ENCODE measurements at regions not wholly inside any gene's neighbourhood (a gene's known extent, or its start where the extent isn't known, plus 50 kb on each side); places are given as distances from the start of the nearest gene placed in this dataset.

DNA sequence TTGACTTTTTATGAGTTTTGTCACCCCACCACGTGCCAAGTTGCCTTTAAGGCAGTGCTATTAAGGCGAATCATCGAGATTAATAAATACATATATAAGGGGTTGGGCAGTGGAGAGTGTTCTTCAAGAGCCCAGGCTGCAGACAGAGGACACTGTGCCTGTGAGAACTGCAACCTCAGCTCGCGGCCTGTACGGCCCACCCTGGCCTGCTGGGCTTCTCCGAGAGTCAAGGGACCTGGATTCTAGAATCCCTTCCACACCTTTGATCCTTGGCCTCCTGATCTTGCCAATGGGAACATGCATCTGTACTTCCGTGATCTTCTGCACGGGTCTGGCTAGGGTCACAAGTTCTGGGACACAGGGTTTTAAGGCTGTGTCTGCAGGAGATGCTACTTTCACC is 54.5 kb downstream of the IRX5 start:
- ATAC-seq (no peak), DNase-seq (no peak)
- H3K4me3 ChIP-seq (ENCODE audit: low read length) = no peak overlapping the region
- Mint-ChIP-seq H3K27me3 (ENCODE audit: low read depth in 2 of 2) (no peaks in the 10 kb centered on the region), H3K4me3 (no peak overlapping the region), H3K9me3 (no peaks in the 10 kb centered on the region), H3K36me3 (no peaks in the 10 kb centered on the region), H3K4me1 (no peaks in the 10 kb centered on the region), H3K27ac (no peak overlapping the region)
- intact Hi-C loops (cut with micrococcal nuclease) = no loop called here
- TF ChIP-seq, protein P1, sequence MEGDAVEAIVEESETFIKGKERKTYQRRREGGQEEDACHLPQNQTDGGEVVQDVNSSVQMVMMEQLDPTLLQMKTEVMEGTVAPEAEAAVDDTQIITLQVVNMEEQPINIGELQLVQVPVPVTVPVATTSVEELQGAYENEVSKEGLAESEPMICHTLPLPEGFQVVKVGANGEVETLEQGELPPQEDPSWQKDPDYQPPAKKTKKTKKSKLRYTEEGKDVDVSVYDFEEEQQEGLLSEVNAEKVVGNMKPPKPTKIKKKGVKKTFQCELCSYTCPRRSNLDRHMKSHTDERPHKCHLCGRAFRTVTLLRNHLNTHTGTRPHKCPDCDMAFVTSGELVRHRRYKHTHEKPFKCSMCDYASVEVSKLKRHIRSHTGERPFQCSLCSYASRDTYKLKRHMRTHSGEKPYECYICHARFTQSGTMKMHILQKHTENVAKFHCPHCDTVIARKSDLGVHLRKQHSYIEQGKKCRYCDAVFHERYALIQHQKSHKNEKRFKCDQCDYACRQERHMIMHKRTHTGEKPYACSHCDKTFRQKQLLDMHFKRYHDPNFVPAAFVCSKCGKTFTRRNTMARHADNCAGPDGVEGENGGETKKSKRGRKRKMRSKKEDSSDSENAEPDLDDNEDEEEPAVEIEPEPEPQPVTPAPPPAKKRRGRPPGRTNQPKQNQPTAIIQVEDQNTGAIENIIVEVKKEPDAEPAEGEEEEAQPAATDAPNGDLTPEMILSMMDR (IDR thresholded peaks at IDR 0.05) = no peak
- no peaks in the 10 kb centered on the region for H3K4me1 ChIP-seq (ENCODE audit: control insufficient read depth, insufficient read depth, low read length)
- no peaks in the 10 kb centered on the region for H3K9me3 ChIP-seq (ENCODE audit: control insufficient read depth, insufficient read depth, low read length)
- no peak overlapping the region for H3K27ac ChIP-seq (ENCODE audit: low read length)
- WGBS (ENCODE audit: insufficient coverage) = 88% methylated on average over 9 of the region's 9 CpGs
- no peaks in the 10 kb centered on the region for H3K27me3 ChIP-seq (ENCODE audit: control insufficient read depth, insufficient read depth, low read length)
- no peaks in the 10 kb centered on the region for H3K36me3 ChIP-seq (ENCODE audit: control insufficient read depth, insufficient read depth, low read length)

DNA sequence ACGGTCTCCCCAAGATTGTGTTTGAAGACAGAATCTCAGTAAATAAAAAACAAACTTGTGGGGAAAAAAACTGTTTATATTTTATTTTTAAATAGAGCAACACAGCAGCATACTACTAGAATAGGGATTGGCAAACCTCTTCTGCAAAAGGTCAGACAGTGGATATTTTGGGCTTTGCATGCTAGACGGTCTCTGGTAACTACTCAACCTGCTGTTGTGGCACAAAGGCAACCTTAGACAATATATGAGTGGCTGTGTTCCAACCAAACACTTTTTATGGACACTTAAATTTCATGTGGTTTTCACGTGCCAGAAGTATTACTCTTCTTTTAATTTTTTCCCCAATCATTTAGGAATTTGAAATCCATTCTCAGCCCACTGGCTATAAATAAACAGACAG is 55.0 kb downstream of the IRX5 start:
- Histone ChIP-seq H3K4me1 (ENCODE audit: control insufficient read depth, insufficient read depth, low read length) (no peaks in the 10 kb centered on the region), H3K27me3 (ENCODE audit: control insufficient read depth, insufficient read depth, low read length) (no peaks in the 10 kb centered on the region), H3K9me3 (ENCODE audit: control insufficient read depth, insufficient read depth, low read length) (no peaks in the 10 kb centered on the region), H3K36me3 (ENCODE audit: control insufficient read depth, insufficient read depth, low read length) (no peaks in the 10 kb centered on the region), H3K27ac (ENCODE audit: low read length) (no peak overlapping the region), H3K4me3 (ENCODE audit: low read length) (no peak overlapping the region)
- DNase-seq (no peak), ATAC-seq (no peak)
- intact Hi-C loops (cut with micrococcal nuclease) = no loop called here
- TF ChIP-seq, protein P1 (IDR thresholded peaks at IDR 0.05) = no peak
- no peaks in the 10 kb centered on the region for H3K4me1 Mint-ChIP-seq
- H3K4me3 Mint-ChIP-seq = no peak overlapping the region
- no peak overlapping the region for H3K27ac Mint-ChIP-seq
- no peaks in the 10 kb centered on the region for H3K36me3 Mint-ChIP-seq
- H3K9me3 Mint-ChIP-seq = no peaks in the 10 kb centered on the region
- no peaks in the 10 kb centered on the region for H3K27me3 Mint-ChIP-seq (ENCODE audit: low read depth in 2 of 2)
- WGBS (ENCODE audit: insufficient coverage) = 80% methylated on average over 3 of the region's 3 CpGs

DNA sequence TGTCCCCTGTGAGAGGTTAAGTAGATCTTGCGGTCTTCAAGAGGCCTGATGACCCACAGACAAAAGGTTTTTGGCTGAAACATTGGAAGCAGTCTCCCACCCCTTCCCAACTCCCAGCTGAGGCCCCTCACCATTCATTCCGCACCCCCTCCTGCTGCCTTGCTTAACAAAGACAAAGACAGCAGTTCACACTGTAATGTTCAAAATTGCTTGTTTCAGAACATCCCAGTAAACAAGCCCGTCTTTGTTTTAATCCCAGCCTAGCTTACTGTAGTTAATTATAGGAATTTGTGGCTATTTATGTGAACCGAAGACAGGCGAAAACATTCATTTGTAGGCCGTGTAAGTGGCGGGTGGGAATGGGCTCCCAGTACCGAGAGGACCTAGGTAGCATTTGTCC is 55.7 kb downstream of the IRX5 start:
- ATAC-seq (no peak), DNase-seq (no peak)
- Mint-ChIP-seq H3K4me3 (no peak overlapping the region), H3K27ac (no peak overlapping the region), H3K36me3 (no peaks in the 10 kb centered on the region), H3K27me3 (ENCODE audit: low read depth in 2 of 2) (no peaks in the 10 kb centered on the region), H3K9me3 (no peaks in the 10 kb centered on the region), H3K4me1 (no peaks in the 10 kb centered on the region)
- intact Hi-C loops (cut with micrococcal nuclease) = no loop called here
- TF ChIP-seq, protein P1 (IDR thresholded peaks at IDR 0.05) = no peak
- H3K27ac ChIP-seq (ENCODE audit: low read length) = no peak overlapping the region
- no peak overlapping the region for H3K4me3 ChIP-seq (ENCODE audit: low read length)
- H3K27me3 ChIP-seq (ENCODE audit: control insufficient read depth, insufficient read depth, low read length) = no peaks in the 10 kb centered on the region
- H3K4me1 ChIP-seq (ENCODE audit: control insufficient read depth, insufficient read depth, low read length) = no peaks in the 10 kb centered on the region
- H3K9me3 ChIP-seq (ENCODE audit: control insufficient read depth, insufficient read depth, low read length) = no peaks in the 10 kb centered on the region
- no peaks in the 10 kb centered on the region for H3K36me3 ChIP-seq (ENCODE audit: control insufficient read depth, insufficient read depth, low read length)
- WGBS (ENCODE audit: insufficient coverage) = 90% methylated on average over 8 of the region's 8 CpGs

DNA sequence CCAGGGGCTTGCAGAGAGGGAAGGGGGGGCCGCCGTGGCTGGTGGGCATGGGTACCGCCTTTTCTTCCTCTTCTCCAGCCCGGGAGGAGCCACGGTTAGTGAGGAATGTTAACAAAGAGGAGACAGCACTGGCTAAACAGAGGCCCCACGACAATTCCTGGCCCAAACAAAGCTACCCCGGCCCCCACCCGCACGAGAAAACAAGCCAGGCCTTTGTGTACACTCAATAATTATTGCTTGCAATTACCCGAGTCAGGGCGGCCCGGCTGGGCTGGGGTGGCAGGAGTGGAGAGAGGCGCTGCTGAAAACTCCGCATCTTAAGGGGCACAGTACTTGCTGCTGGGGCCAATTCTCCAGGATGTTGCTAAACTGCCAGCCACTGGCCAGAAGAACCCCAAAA is 56.4 kb downstream of the IRX5 start:
- Mint-ChIP-seq H3K27me3 (ENCODE audit: low read depth in 2 of 2) (no peaks in the 10 kb centered on the region), H3K9me3 (no peaks in the 10 kb centered on the region), H3K4me3 (no peak overlapping the region), H3K27ac (no peak overlapping the region), H3K4me1 (no peaks in the 10 kb centered on the region), H3K36me3 (no peaks in the 10 kb centered on the region)
- ATAC-seq = no peak
- DNase-seq = no peak
- Histone ChIP-seq H3K27me3 (ENCODE audit: control insufficient read depth, insufficient read depth, low read length) (no peaks in the 10 kb centered on the region), H3K4me1 (ENCODE audit: control insufficient read depth, insufficient read depth, low read length) (no peaks in the 10 kb centered on the region), H3K27ac (ENCODE audit: low read length) (no peak overlapping the region), H3K4me3 (ENCODE audit: low read length) (no peak overlapping the region), H3K9me3 (ENCODE audit: control insufficient read depth, insufficient read depth, low read length) (no peaks in the 10 kb centered on the region), H3K36me3 (ENCODE audit: control insufficient read depth, insufficient read depth, low read length) (no peaks in the 10 kb centered on the region)
- intact Hi-C loops (cut with micrococcal nuclease) = no loop called here
- 60% methylated on average over 13 of the region's 14 CpGs for WGBS (ENCODE audit: insufficient coverage)
- TF ChIP-seq, protein P1 (IDR thresholded peaks at IDR 0.05) = no peak
